Lung (tissue), 11 donors: ENCODE measurements at regions not wholly inside any gene's neighbourhood (a gene's known extent, or its start where the extent isn't known, plus 50 kb on each side); places are given as distances from the start of the nearest gene placed in this dataset.

Experiments
- ATAC-seq: fragments of 200-7000 bp; cut with Tn5 transposase; one replicate; pipeline ENCODE4 v1.9.1; 2020; ENCODE audit warnings: moderate number of reproducible peaks; ENCODE audit not compliant: insufficient read depth, low FRiP score
- DNase-seq, 3 donors: peaks; one replicate each; pipeline ENCODE4 v3.0.0-alpha.2; 2013 to 2017
- H3K27ac ChIP-seq, 2 donors: one replicate each; pipeline ENCODE4 v1.5.1; 2013; ENCODE audit warnings: mild to moderate bottlenecking in 2 of 2, moderate library complexity in 2 of 2, control low read depth in 1 of 2, inconsistent platforms in 1 of 2, low read depth in 1 of 2, low read length in 1 of 2
- H3K27me3 ChIP-seq, 3 donors: one replicate each; pipeline ENCODE4 v1.5.1; 2013; ENCODE audit warnings: low read length in 2 of 3; ENCODE audit not compliant: control insufficient read depth in 3 of 3, insufficient read depth in 3 of 3
- H3K36me3 ChIP-seq, 4 donors: one replicate each; pipeline ENCODE4 v1.5.1; 2013; ENCODE audit warnings: low read length in 4 of 4, mild to moderate bottlenecking in 1 of 4, moderate library complexity in 1 of 4; ENCODE audit not compliant: control insufficient read depth in 4 of 4, insufficient read depth in 4 of 4
- H3K4me1 ChIP-seq, 5 donors: one replicate each; pipeline ENCODE4 v1.5.1; 2013; ENCODE audit warnings: low read length in 5 of 5, mild to moderate bottlenecking in 2 of 5, moderate library complexity in 1 of 5; ENCODE audit not compliant: control insufficient read depth in 5 of 5, insufficient read depth in 5 of 5
- H3K4me3 ChIP-seq: one replicate; pipeline ENCODE4 v1.5.1; 2013; ENCODE audit warnings: mild to moderate bottlenecking, control low read depth, moderate library complexity
- H3K9ac ChIP-seq, 2 donors: one replicate each; pipeline ENCODE4 v1.5.1; 2013; ENCODE audit warnings: low read length in 2 of 2, control low read depth in 1 of 2; ENCODE audit not compliant: insufficient read depth in 1 of 2
- H3K9me3 ChIP-seq, 4 donors: one replicate each; pipeline ENCODE4 v1.5.1; 2013; ENCODE audit warnings: low read length in 3 of 4, mild to moderate bottlenecking in 1 of 4, moderate library complexity in 1 of 4; ENCODE audit not compliant: control insufficient read depth in 4 of 4, insufficient read depth in 3 of 4
- WGBS, 2 donors: extraction: QIAGEN DNeasy Blood & Tissue Kit; methylation state at CpG; one replicate each; pipeline ENCODE4 v1.1.7; 2013; 5-methylcytosine and 5-hydroxymethylcytosine counted together
- TF ChIP-seq, protein P1 (sequence below): IDR thresholded peaks from 2 replicates; pipeline ENCODE4 v1.5.1; 2012; ENCODE audit warnings: mild to moderate bottlenecking; ENCODE audit errors: control extremely low read depth, extremely low read depth
- donor health status: control.
- donor health status: control.
- donor health status: Bipolar disorder and iron deficiency.
- donor health status: healthy.
- donor health status: DM: yes; HTN: yes; CAD: no.

DNA sequence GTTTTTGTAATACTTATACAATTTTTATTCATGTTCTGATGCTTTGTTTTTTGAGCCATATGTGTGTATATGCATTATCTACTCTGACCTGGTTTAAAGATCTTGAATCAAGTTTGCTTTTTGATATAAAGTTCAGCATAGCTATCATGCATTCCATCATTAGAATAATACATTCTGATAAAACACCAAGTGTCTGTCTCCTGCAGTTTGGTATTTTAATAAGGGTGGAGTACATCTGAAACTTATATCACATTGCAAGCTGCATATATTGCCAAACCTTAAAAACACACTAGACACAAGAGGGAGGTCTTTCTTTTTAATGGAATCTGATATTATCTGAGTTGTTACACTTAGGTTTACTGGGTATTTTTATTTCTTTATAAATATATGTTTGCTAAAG lies 102.8 kb upstream of the ADAMTSL1 start:
- H3K9me3 ChIP-seq = peaks cover 0 to 3% (median 0%) of the 10 kb centered on the region in 4 donors

DNA sequence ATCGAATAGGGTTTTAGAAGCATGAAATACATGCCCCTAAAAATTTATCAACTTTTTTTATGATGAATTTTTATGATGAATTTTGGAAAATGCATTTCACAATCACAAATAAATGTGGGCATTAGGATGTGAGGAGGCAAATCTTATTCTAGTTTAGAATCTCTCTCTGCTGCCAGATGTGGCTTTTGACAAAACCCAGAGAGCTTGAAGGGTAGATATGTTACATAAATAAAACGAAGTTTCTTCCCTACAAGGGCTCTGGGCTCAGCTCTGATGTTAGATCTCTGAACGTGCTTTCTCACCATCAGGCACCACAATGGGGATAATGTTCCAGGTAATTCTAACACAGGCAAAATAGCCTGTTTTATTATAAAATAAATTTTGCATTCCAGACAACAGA lies 102.3 kb upstream of the ADAMTSL1 start:
- no peak overlapping the region for H3K27ac ChIP-seq
- DNase-seq = no peak
- H3K9me3 ChIP-seq = peaks cover 0 to 3% (median 0%) of the 10 kb centered on the region in 4 donors
- no peak overlapping the region for H3K4me3 ChIP-seq
- no peaks in the 10 kb centered on the region for H3K4me1 ChIP-seq
- TF ChIP-seq, protein P1, sequence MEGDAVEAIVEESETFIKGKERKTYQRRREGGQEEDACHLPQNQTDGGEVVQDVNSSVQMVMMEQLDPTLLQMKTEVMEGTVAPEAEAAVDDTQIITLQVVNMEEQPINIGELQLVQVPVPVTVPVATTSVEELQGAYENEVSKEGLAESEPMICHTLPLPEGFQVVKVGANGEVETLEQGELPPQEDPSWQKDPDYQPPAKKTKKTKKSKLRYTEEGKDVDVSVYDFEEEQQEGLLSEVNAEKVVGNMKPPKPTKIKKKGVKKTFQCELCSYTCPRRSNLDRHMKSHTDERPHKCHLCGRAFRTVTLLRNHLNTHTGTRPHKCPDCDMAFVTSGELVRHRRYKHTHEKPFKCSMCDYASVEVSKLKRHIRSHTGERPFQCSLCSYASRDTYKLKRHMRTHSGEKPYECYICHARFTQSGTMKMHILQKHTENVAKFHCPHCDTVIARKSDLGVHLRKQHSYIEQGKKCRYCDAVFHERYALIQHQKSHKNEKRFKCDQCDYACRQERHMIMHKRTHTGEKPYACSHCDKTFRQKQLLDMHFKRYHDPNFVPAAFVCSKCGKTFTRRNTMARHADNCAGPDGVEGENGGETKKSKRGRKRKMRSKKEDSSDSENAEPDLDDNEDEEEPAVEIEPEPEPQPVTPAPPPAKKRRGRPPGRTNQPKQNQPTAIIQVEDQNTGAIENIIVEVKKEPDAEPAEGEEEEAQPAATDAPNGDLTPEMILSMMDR = no peak
- ATAC-seq = no peak
- 76 to 79% methylated on average over 3 of the region's 3 CpGs for WGBS, 2 donors
- H3K27me3 ChIP-seq = no peaks in the 10 kb centered on the region
- H3K36me3 ChIP-seq = no peaks in the 10 kb centered on the region
- no peak overlapping the region for H3K9ac ChIP-seq

More for the DNA sequence above, 102.8 kb upstream of the ADAMTSL1 start:
- Histone ChIP-seq H3K27me3 (no peaks in the 10 kb centered on the region), H3K36me3 (no peaks in the 10 kb centered on the region), H3K4me1 (no peaks in the 10 kb centered on the region), H3K27ac (no peak overlapping the region), H3K9ac (no peak overlapping the region), H3K4me3 (no peak overlapping the region)
- no peak for DNase-seq
- no peak for ATAC-seq
- TF ChIP-seq, protein P1 = no peak

DNA sequence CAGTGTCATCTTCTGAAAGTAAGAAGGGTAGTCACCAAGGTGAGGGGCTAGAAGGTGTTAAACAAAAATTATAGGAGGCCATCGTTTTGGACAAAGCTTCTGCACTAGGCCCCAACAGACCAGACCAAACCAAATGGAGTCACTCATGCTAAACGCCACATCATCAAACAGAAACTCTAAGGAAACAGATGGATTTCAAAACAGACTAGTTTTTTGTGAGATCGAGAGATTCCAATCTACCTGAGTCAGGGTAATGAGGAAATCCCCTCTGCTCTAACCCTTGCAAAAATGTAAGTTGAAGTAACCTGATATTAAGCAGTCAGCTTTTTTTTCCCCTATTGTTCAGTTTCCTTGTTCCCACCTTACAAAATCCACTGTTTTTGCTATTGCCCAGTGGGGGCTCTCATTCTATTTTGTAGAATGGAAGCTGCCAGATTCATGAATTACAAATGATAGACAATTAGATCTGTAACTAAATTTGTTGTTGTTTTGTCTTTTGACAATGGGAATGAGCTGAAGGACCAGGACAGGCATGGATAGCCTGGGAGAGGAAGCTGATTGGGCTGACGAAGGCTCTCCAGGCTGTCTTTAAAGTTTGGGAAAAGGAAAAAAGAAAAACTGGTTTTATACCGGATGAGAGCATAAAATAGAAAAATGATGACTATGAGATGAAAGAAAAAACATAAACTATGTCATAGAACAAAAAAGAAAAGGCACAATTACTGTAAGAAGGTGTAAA lies 94.7 kb upstream of the ADAMTSL1 start:
- TF ChIP-seq, protein P1 = no peak
- ATAC-seq (no peak), DNase-seq (no peak)
- H3K9me3 ChIP-seq = peaks cover 0 to 3% (median 0%) of the 10 kb centered on the region in 4 donors
- H3K4me3 ChIP-seq = no peak overlapping the region
- H3K9ac ChIP-seq = no peak overlapping the region
- no peaks in the 10 kb centered on the region for H3K27me3 ChIP-seq
- no peak overlapping the region for H3K27ac ChIP-seq
- H3K36me3 ChIP-seq = no peaks in the 10 kb centered on the region
- peaks cover 0 to 4% (median 0%) of the 10 kb centered on the region in 5 donors for H3K4me1 ChIP-seq
- WGBS, 2 donors = 61 to 71% methylated on average over 5 of the region's 5 CpGs
